Right atrium auricular region (tissue), 2 donors: ENCODE measurements at regions not wholly inside any gene's neighbourhood (a gene's known extent, or its start where the extent isn't known, plus 50 kb on each side); places are given as distances from the start of the nearest gene placed in this dataset.

Experiments used
- DNase-seq: peaks from one replicate; pipeline ENCODE4 v3.0.0-alpha.2; 2019; ENCODE audit warnings: low spot score
- H3K27ac ChIP-seq, 2 donors: fragments of 200-600 bp; sonication (generic); 1 replicate in 1 of 2; 2 replicates in 1 of 2; pipeline ENCODE4 v1.5.1; 2016 to 2019
- H3K27me3 ChIP-seq, 2 donors: fragments of 200-600 bp; sonication (generic); one replicate each; pipeline versions ENCODE4 v1.5.1 to v1.6.0; 2017 to 2019
- H3K36me3 ChIP-seq: fragments of 200-600 bp; sonication (generic); one replicate; pipeline ENCODE4 v1.5.1; 2016
- H3K4me1 ChIP-seq, 2 donors: fragments of 200-600 bp; sonication (generic); one replicate each; pipeline versions ENCODE4 v1.5.1 to v1.6.0; 2017 to 2019
- H3K4me3 ChIP-seq, 2 donors: fragments of 200-600 bp; sonication (generic); 1 replicate in 1 of 2; 2 replicates in 1 of 2; pipeline ENCODE4 v1.5.1; 2017 to 2019; ENCODE audit warnings: mild to moderate bottlenecking in 1 of 2, moderate library complexity in 1 of 2
- H3K9me3 ChIP-seq, 2 donors: fragments of 200-600 bp; sonication (generic); one replicate each; pipeline ENCODE4 v1.5.1; 2019
- TF ChIP-seq, protein P1 (sequence below), 2 donors: fragments of 200-600 bp; sonication (generic); IDR thresholded peaks; one replicate each; pipeline ENCODE4 v1.5.1; 2019; ENCODE audit warnings: antibody characterized with exemption in 2 of 2

- H3K36me3 ChIP-seq, result no peaks in the 10 kb centered on the region
- H3K27ac ChIP-seq, result no peak overlapping the region
- H3K4me3 ChIP-seq, result no peak overlapping the region
- no peaks in the 10 kb centered on the region for H3K4me1 ChIP-seq
- TF ChIP-seq, protein P1, sequence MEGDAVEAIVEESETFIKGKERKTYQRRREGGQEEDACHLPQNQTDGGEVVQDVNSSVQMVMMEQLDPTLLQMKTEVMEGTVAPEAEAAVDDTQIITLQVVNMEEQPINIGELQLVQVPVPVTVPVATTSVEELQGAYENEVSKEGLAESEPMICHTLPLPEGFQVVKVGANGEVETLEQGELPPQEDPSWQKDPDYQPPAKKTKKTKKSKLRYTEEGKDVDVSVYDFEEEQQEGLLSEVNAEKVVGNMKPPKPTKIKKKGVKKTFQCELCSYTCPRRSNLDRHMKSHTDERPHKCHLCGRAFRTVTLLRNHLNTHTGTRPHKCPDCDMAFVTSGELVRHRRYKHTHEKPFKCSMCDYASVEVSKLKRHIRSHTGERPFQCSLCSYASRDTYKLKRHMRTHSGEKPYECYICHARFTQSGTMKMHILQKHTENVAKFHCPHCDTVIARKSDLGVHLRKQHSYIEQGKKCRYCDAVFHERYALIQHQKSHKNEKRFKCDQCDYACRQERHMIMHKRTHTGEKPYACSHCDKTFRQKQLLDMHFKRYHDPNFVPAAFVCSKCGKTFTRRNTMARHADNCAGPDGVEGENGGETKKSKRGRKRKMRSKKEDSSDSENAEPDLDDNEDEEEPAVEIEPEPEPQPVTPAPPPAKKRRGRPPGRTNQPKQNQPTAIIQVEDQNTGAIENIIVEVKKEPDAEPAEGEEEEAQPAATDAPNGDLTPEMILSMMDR (IDR thresholded peaks at IDR 0.05), result no peak
- H3K27me3 ChIP-seq, result no peaks in the 10 kb centered on the region
- DNase-seq, result no peak
- no peaks in the 10 kb centered on the region for H3K9me3 ChIP-seq
Measured at GRCh38 chr18:67612281-67612680, 95.8 kb upstream of the DSEL start.

DNA sequence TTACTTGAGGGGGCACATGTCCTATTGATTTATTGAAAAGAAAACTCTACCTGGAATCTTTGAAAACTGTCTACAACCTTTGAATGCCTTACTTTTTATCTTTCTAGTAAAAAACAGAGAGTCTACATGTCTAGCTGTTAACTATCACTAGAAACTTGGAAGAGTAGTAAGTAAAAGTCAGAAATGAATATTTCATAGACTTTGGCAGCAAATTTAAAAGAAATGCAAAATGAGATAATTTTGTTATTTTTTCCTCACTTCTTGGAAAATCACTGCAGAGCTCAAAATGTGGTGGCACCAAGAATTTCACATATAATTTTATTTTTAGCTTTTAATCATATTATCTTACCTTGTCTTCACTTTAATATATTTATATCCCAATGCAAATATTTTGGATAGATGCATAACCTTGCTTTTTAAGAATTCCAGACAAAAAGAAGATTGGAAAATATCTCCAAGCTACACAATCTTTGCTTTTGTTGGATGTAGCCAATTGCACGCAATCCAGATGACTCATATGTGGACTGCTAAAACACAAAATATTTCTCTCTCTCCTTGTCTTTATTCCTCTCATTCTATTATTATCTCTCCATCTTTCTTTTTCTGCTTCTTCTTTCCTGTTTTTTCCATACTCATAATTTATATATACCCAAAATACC lies 92.2 kb upstream of the DSEL start:
- no peak for DNase-seq
- Histone ChIP-seq H3K27ac (no peak overlapping the region), H3K27me3 (no peaks in the 10 kb centered on the region), H3K36me3 (no peaks in the 10 kb centered on the region), H3K4me1 (no peaks in the 10 kb centered on the region), H3K9me3 (no peaks in the 10 kb centered on the region), H3K4me3 (no peak overlapping the region)
- TF ChIP-seq, protein P1 (IDR thresholded peaks at IDR 0.05), result no peak

- TF ChIP-seq, protein P1 (IDR thresholded peaks at IDR 0.05), result no peak
- no peaks in the 10 kb centered on the region for H3K27me3 ChIP-seq
- no peak for DNase-seq
- no peak overlapping the region for H3K27ac ChIP-seq
- no peak overlapping the region for H3K4me3 ChIP-seq
- no peaks in the 10 kb centered on the region for H3K4me1 ChIP-seq
- H3K36me3 ChIP-seq, result no peaks in the 10 kb centered on the region
- no peaks in the 10 kb centered on the region for H3K9me3 ChIP-seq
Measured at GRCh38 chr18:67608191-67608590, 91.7 kb upstream of the DSEL start.

- TF ChIP-seq, protein P1 (IDR thresholded peaks at IDR 0.05), result no peak
- Histone ChIP-seq H3K27me3 (no peaks in the 10 kb centered on the region), H3K4me1 (no peaks in the 10 kb centered on the region), H3K36me3 (no peaks in the 10 kb centered on the region), H3K4me3 (no peak overlapping the region), H3K9me3 (peaks cover 0 to 10% of the 10 kb centered on the region in 2 donors), H3K27ac (no peak overlapping the region)
- no peak for DNase-seq
Measured at GRCh38 chr18:67600181-67601180, 84.0 kb upstream of the DSEL start.

DNA sequence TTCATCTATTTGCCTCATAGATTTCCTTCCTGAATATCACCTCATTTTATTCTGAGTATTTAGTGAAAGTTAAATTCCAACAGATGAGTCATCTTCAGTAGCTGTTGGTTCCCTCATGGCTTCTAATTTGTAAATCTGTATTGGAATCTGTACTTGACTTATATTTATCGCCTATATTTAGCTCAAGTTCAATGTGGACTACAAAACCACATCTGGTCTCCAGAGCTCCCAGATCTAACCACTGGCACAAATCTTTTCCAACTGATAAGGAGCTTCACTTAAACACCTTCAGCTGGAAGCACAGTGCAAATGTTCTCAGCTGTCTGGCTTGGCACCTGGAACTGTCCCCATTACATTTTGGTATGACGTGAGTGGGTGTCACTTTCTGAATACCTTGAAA lies 82.8 kb upstream of the DSEL start:
- TF ChIP-seq, protein P1 (IDR thresholded peaks at IDR 0.05), result no peak
- no peaks in the 10 kb centered on the region for H3K4me1 ChIP-seq
- no peak for DNase-seq
- peaks cover 0 to 11% of the 10 kb centered on the region in 2 donors for H3K9me3 ChIP-seq
- H3K36me3 ChIP-seq, result no peaks in the 10 kb centered on the region
- no peak overlapping the region for H3K4me3 ChIP-seq
- H3K27me3 ChIP-seq, result no peaks in the 10 kb centered on the region
- no peak overlapping the region for H3K27ac ChIP-seq
